GM12878 (cell line): ENCODE measurements at regions not wholly inside any gene's neighbourhood (a gene's known extent, or its start where the extent isn't known, plus 50 kb on each side); places are given as distances from the start of the nearest gene placed in this dataset.

Experiments
- ATAC-seq: fragments of 200-7000 bp; cut with Tn5 transposase; 3 replicates; pipeline ENCODE4 v1.9.1; 2020; ENCODE audit warnings: mild to moderate bottlenecking, moderate library complexity
- BruUV-seq: library from RNA; stranded (reverse); fragments of 400-500 nt; replicated peaks from 2 replicates; lab custom pipeline; 2021; lab: Mats Ljungman, UMichigan
- CTCF ChIA-PET: fragments of 300-600 bp; sonication (Branson Sonifier 250); formaldehyde crosslinking; extraction: SDS; loops from one replicate; lab custom pipeline; 2021; ENCODE audit warnings: inconsistent platforms; lab: Yijun Ruan, JAX
- POLR2A ChIA-PET: fragments of 350-600 bp; formaldehyde crosslinking; extraction: SDS; loops from one replicate; lab custom pipeline; 2021; ENCODE audit warnings: inconsistent platforms; lab: Charles Lee
- RAD21 ChIA-PET: fragments of 300-600 bp; sonication (Branson Sonifier 250); formaldehyde crosslinking; loops from one replicate; lab custom pipeline; 2023; ENCODE audit warnings: antibody characterized with exemption; ENCODE audit not compliant: unreplicated experiment; lab: Charles Lee
- SMC1A ChIA-PET: fragments of 300-600 bp; sonication (Branson Sonifier 250); formaldehyde crosslinking; loops from one replicate; lab custom pipeline; 2023; ENCODE audit not compliant: unreplicated experiment, uncharacterized antibody; lab: Charles Lee
- DNase-seq: peaks from one replicate; pipeline ENCODE4 v3.0.0-alpha.2; 2011; ENCODE audit warnings: low read depth, low spot score
- FAIRE-seq: peaks from 3 replicates; lab custom pipeline; 2011; peaks lifted over from hg19 to GRCh38; lab: Jason Lieb, UNC
- H2AFZ ChIP-seq: 2 replicates; pipeline ENCODE4 v1.6.0; 2011; ENCODE audit warnings: low read depth, low read length, control low read depth; ENCODE audit not compliant: control insufficient read depth
- H3K27ac ChIP-seq: 2 replicates; pipeline ENCODE4 v1.5.1; 2011; ENCODE audit warnings: control low read depth; ENCODE audit not compliant: control insufficient read depth, insufficient read depth
- H3K27me3 ChIP-seq, 2 experiments: replicated peaks in 1 of 2; 2 replicates each; pipeline versions ENCODE4 v1.6.0 to v1.6.1; 2011; ENCODE audit warnings: low read length in 1 of 2; ENCODE audit not compliant: control insufficient read depth in 2 of 2, insufficient read depth in 2 of 2
- H3K36me3 ChIP-seq, 2 experiments: 2 replicates each; pipeline ENCODE4 v1.5.1; 2011; ENCODE audit warnings: low read length in 1 of 2; ENCODE audit not compliant: control insufficient read depth in 2 of 2, insufficient read depth in 2 of 2
- H3K4me1 ChIP-seq: 2 replicates; pipeline ENCODE4 v1.6.1; 2011; ENCODE audit warnings: mild to moderate bottlenecking, low read length, moderate library complexity, mixed read lengths; ENCODE audit not compliant: control insufficient read depth, insufficient read depth
- H3K4me2 ChIP-seq: 2 replicates; pipeline ENCODE4 v1.6.0; 2011; ENCODE audit warnings: control low read depth; ENCODE audit not compliant: control insufficient read depth, insufficient read depth
- H3K4me3 ChIP-seq: fragments of 200-600 bp; sonication (generic); 2 replicates; pipeline ENCODE4 v1.5.1; 2016
- H3K79me2 ChIP-seq: 2 replicates; pipeline ENCODE4 v1.6.0; 2011; ENCODE audit warnings: low read length; ENCODE audit not compliant: control insufficient read depth, insufficient read depth
- H3K9ac ChIP-seq: 2 replicates; pipeline ENCODE4 v1.8.0; 2011; ENCODE audit warnings: low read length, control low read depth, mixed read lengths; ENCODE audit not compliant: control insufficient read depth, insufficient read depth
- H3K9me3 ChIP-seq: replicated peaks from 3 replicates; pipeline ENCODE4 v1.5.1; 2011; ENCODE audit warnings: mild to moderate bottlenecking, low read length; ENCODE audit not compliant: control insufficient read depth, insufficient read depth
- H4K20me1 ChIP-seq: 2 replicates; pipeline ENCODE4 v1.6.0; 2011; ENCODE audit not compliant: control insufficient read depth, insufficient read depth
- BMI1 ChIP-seq: fragments of 450-650 bp; IDR thresholded peaks from 2 replicates; pipeline ENCODE4 v1.6.1; 2016; ENCODE audit warnings: mild to moderate bottlenecking, moderate library complexity, borderline replicate concordance
- CBFB ChIP-seq: IDR thresholded peaks from 2 replicates; pipeline ENCODE4 v1.6.1; 2016; ENCODE audit warnings: antibody characterized with exemption, low read depth
- CHD2 ChIP-seq: IDR thresholded peaks from 2 replicates; pipeline ENCODE4 v1.6.1; 2011; ENCODE audit warnings: low read depth, low read length, improper control_type of control experiment, borderline replicate concordance
- CREM ChIP-seq: IDR thresholded peaks from 2 replicates; pipeline ENCODE4 v1.6.1; 2014; ENCODE audit warnings: antibody characterized with exemption, low read depth
- ELK1 ChIP-seq: IDR thresholded peaks from 2 replicates; pipeline ENCODE4 v1.6.1; 2012; ENCODE audit warnings: low read depth, low read length, improper control_type of control experiment
- HDAC2 ChIP-seq: fragments of 200-600 bp; sonication (generic); IDR thresholded peaks from 2 replicates; pipeline ENCODE4 v1.6.1; 2017
- MYC ChIP-seq: IDR thresholded peaks from 2 replicates; pipeline ENCODE4 v1.6.1; 2011; ENCODE audit warnings: mild to moderate bottlenecking, low read length, moderate library complexity, inconsistent platforms; ENCODE audit not compliant: insufficient read depth, insufficient replicate concordance, insufficient read length, severe bottlenecking
- NFIC ChIP-seq: IDR thresholded peaks from 2 replicates; pipeline ENCODE4 v1.6.1; 2012; ENCODE audit warnings: low read depth, mild to moderate bottlenecking, inconsistent platforms, low read length, moderate library complexity
- NR2C1 ChIP-seq: fragments of 450-650 bp; IDR thresholded peaks from 2 replicates; pipeline ENCODE4 v1.6.1; 2017; ENCODE audit warnings: antibody characterized with exemption, mild to moderate bottlenecking, moderate library complexity
- PBX3 ChIP-seq: IDR thresholded peaks from 2 replicates; pipeline ENCODE4 v1.6.1; 2011; ENCODE audit warnings: mild to moderate bottlenecking, low read depth, low read length, moderate library complexity; ENCODE audit not compliant: insufficient replicate concordance
- RAD51 ChIP-seq: fragments of 450-650 bp; IDR thresholded peaks from 2 replicates; pipeline ENCODE4 v1.6.1; 2016; ENCODE audit warnings: moderate library complexity, mild to moderate bottlenecking, inconsistent platforms
- RELB ChIP-seq: fragments of 450-650 bp; IDR thresholded peaks from 2 replicates; pipeline ENCODE4 v1.6.1; 2017; ENCODE audit warnings: low read depth, mild to moderate bottlenecking, moderate library complexity
- RUNX3 ChIP-seq: IDR thresholded peaks from 2 replicates; pipeline ENCODE4 v1.6.1; 2012; ENCODE audit warnings: low read length, inconsistent platforms
- SREBF2 ChIP-seq: IDR thresholded peaks from 2 replicates; pipeline ENCODE4 v1.6.1; 2012; ENCODE audit warnings: mild to moderate bottlenecking, low read length
- STAT1 ChIP-seq: fragments of 450-650 bp; conservative IDR thresholded peaks from 2 replicates; pipeline ENCODE4 v1.6.1; 2014; ENCODE audit warnings: antibody characterized with exemption, mild to moderate bottlenecking
- SUPT20H ChIP-seq: IDR thresholded peaks from 2 replicates; pipeline ENCODE4 v1.6.1; 2011; ENCODE audit warnings: low read depth, mild to moderate bottlenecking, low read length, moderate library complexity, borderline replicate concordance; ENCODE audit not compliant: control insufficient read depth
- TCF12 ChIP-seq: IDR thresholded peaks from 2 replicates; pipeline ENCODE4 v1.6.1; 2011; ENCODE audit warnings: low read depth, mild to moderate bottlenecking, low read length
- ZBED1 ChIP-seq: IDR thresholded peaks from 2 replicates; pipeline ENCODE4 v1.6.1; 2016; ENCODE audit warnings: borderline replicate concordance
- ZNF217 ChIP-seq: fragments of 450-650 bp; IDR thresholded peaks from 2 replicates; pipeline ENCODE4 v1.6.1; 2017; ENCODE audit warnings: antibody characterized with exemption, mild to moderate bottlenecking
- ZNF274 ChIP-seq: IDR thresholded peaks from one replicate; pipeline ENCODE4 v1.8.0; 2011; ENCODE audit not compliant: insufficient read length, insufficient read depth
- WGBS: methylation state at CpG from one replicate; pipeline ENCODE4 v1.1.6; 2016; ENCODE audit warnings: low lambda C conversion rate; ENCODE audit not compliant: insufficient replicate concordance, insufficient coverage; ENCODE audit errors: missing lambda C conversion rate; 5-methylcytosine and 5-hydroxymethylcytosine counted together
- in situ Hi-C: fragments of 300-500 bp; cut with MboI; formaldehyde crosslinking; loops from 9 replicates; pipeline ENCODE4 v1.14.3; 2018; ENCODE audit warnings: mixed read lengths
- intact Hi-C: fragments of 100-400 bp; cut with micrococcal nuclease; formaldehyde crosslinking; loops from one replicate; pipeline ENCODE4 v1.14.2; 2022; ENCODE audit not compliant: unreplicated experiment

GRCh38 chr10:33067917-33068316, 109.9 kb upstream of the ITGB1 start (continued):
- no peak for TF ChIP-seq CREM
- no peak for TF ChIP-seq ZNF217
- TF ChIP-seq TCF12 = no peak
- TF ChIP-seq SUPT20H = no peak
- no peak for TF ChIP-seq ZNF274
- TF ChIP-seq, all 136 proteins: peak for 0

- in situ Hi-C loops = no loop called here
Measured at GRCh38 chr10:33067481-33067880, 109.5 kb upstream of the ITGB1 start.

More at GRCh38 chr10:33067481-33067880, 109.5 kb upstream of the ITGB1 start:
- H3K9me3 ChIP-seq = no peaks in the 10 kb centered on the region
- 37% methylated on average over 2 of the region's 2 CpGs for WGBS
- FAIRE-seq (no peak), ATAC-seq (no peak), DNase-seq (no peak)
- CTCF ChIA-PET = interaction anchor here (0.5 to 1.2 kb wide), 2 partner anchors 13 to 350 kb away, joined by 3 to 5 read pairs; no protein-coding TSS in a partner anchor
- POLR2A ChIA-PET = no interaction called here
- TF ChIP-seq BMI1 (no peak), PBX3 (no peak), CBFB (no peak), HDAC2 (no peak), NR2C1 (no peak), SREBF2 (no peak), STAT1 (no peak), RELB (no peak), ELK1 (no peak), RUNX3 (no peak), ZBED1 (no peak), RAD51 (no peak), NFIC (no peak), MYC (no peak), CHD2 (no peak)
- RAD21 ChIA-PET = no interaction called here
- no peak overlapping the region for H3K4me2 ChIP-seq
- H3K36me3 ChIP-seq = no peaks in the 10 kb centered on the region
- intact Hi-C loops = no loop called here
- no peaks in the 10 kb centered on the region for H3K4me1 ChIP-seq
- H3K79me2 ChIP-seq = no peaks in the 10 kb centered on the region
- H2AFZ ChIP-seq = no peak overlapping the region
- no peaks in the 10 kb centered on the region for H4K20me1 ChIP-seq
- no peaks in the 10 kb centered on the region for H3K27me3 ChIP-seq
- H3K27ac ChIP-seq = no peak overlapping the region
- no peak overlapping the region for H3K9ac ChIP-seq
- no TSS peak for BruUV-seq
- no peak overlapping the region for H3K4me3 ChIP-seq
- SMC1A ChIA-PET = interaction anchor here (0.6 to 2.2 kb wide), 2 partner anchors 12 to 21 kb away, joined by 3 to 5 read pairs; no protein-coding TSS in a partner anchor
